Neural crest cell (in vitro differentiated cells): ENCODE measurements at regions not wholly inside any gene's neighbourhood (a gene's known extent, or its start where the extent isn't known, plus 50 kb on each side); places are given as distances from the start of the nearest gene placed in this dataset.

Experiments used
- DNase-seq: peaks from one replicate; pipeline ENCODE4 v3.0.0; 2021; ENCODE audit warnings: low read depth, mixed read lengths, low spot score
- H3K27ac Mint-ChIP-seq: one replicate; pipeline ENCODE4 v1.8.0; 2021; ENCODE audit warnings: mild to moderate bottlenecking, mixed read lengths; ENCODE audit not compliant: unreplicated experiment
- H3K27me3 Mint-ChIP-seq: 2 replicates; pipeline ENCODE4 v1.8.0; 2021; ENCODE audit warnings: low read depth, mild to moderate bottlenecking, mixed read lengths
- H3K36me3 Mint-ChIP-seq: 2 replicates; pipeline ENCODE4 v1.8.0; 2021; ENCODE audit warnings: low read depth, mild to moderate bottlenecking, mixed read lengths
- H3K4me1 Mint-ChIP-seq: 2 replicates; pipeline ENCODE4 v1.8.0; 2021; ENCODE audit warnings: mixed read lengths
- H3K4me3 Mint-ChIP-seq: one replicate; pipeline ENCODE4 v1.8.0; 2021; ENCODE audit warnings: mild to moderate bottlenecking, mixed read lengths
- H3K9me3 Mint-ChIP-seq: 2 replicates; pipeline ENCODE4 v1.8.0; 2021; ENCODE audit warnings: mixed read lengths
- CTCF ChIP-seq: fragments of 200-600 bp; sonication (generic); conservative IDR thresholded peaks from 2 replicates; pipeline ENCODE4 v1.5.0; 2021; ENCODE audit warnings: antibody characterized with exemption, mild to moderate bottlenecking

DNA sequence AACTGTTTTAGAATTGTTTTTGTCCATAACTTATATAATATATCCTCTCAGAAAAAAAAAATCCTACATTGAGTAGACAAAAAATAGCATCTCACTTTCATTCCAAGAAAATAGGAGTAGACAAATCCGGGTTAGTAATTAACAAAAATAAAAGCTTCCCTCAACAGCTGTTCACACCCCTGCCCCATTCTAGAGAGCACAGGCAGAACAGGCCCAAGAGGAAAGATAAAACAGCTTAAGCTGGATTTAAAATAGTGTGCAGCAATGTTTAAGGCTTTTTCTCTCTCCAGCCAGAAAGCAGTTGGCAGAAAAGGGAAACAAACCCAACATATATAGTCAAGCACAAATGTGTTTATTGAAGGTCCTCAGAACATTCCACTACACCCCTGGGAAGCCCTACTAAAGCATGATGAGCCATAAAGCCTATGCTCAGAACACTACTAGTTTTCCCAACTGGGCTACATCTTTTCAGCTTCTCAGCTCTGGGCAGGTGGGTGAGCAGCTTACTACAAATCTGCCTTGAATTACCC, 189.9 kb downstream of the MTERF1 start:
- H3K27me3 Mint-ChIP-seq: no peaks in the 10 kb centered on the region
- peaks cover 5% of the 10 kb centered on the region for H3K9me3 Mint-ChIP-seq
- no peaks in the 10 kb centered on the region for H3K36me3 Mint-ChIP-seq
- H3K4me1 Mint-ChIP-seq: peaks cover 22% of the 10 kb centered on the region
- H3K27ac Mint-ChIP-seq: no peak overlapping the region
- no peak for TF ChIP-seq CTCF
- no peak for DNase-seq
- no peak overlapping the region for H3K4me3 Mint-ChIP-seq

DNA sequence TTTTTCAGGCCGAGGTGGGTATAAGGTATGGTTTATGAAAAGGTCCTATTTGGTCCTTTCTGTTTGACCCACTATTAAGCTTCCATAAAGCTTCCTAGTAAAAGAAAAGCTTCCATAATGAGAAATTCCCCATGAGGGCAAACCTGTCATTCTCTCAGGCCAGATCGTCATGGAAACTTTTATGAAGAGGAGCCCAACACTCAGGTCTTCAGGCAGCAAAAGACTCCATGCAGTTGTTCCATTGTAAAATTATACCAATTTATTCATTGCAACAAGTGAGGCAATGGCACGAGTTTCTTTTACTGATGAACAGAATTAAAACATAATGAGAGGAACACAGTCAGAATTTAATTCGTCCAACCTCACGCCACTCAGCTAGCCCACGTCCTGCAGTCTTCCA, 188.6 kb downstream of the MTERF1 start:
- TF ChIP-seq CTCF: no peak
- Mint-ChIP-seq H3K4me3 (peak overlapping the region; percentile 28), H3K9me3 (peaks cover 5% of the 10 kb centered on the region), H3K27me3 (no peaks in the 10 kb centered on the region), H3K27ac (no peak overlapping the region), H3K36me3 (no peaks in the 10 kb centered on the region), H3K4me1 (peaks cover 22% of the 10 kb centered on the region)
- DNase-seq: no peak

GRCh38 chr7:91692800-91693199, 187.7 kb downstream of the MTERF1 start:
- Mint-ChIP-seq H3K9me3 (peaks cover 2% of the 10 kb centered on the region), H3K27ac (no peak overlapping the region), H3K4me1 (peaks cover 22% of the 10 kb centered on the region), H3K27me3 (no peaks in the 10 kb centered on the region), H3K36me3 (no peaks in the 10 kb centered on the region), H3K4me3 (no peak overlapping the region)
- no peak for TF ChIP-seq CTCF
- DNase-seq: no peak

DNA sequence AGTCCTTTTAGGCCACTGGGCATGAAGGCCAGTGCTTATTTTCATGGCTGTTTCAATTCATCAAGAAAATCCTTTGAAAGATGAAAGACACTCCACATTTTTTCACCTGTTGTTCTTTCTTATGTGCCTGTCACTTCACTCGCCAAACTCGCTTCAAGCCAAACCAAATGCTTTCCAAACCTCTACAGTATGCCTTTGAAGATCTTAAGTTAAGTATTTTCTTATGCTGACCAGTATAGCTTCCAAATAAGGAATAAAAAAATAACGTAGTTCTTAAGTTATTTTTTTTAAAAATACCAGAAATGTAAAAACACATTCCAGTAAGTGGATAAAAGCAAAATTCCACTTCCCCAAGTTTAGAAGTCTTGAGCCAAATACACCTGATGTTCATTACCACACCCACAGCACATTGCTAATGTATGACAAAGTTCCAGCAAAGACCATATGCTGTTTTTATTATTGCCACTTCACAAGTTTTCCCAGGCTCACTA, 186.1 kb downstream of the MTERF1 start:
- peaks cover 22% of the 10 kb centered on the region for H3K4me1 Mint-ChIP-seq
- no peaks in the 10 kb centered on the region for H3K27me3 Mint-ChIP-seq
- H3K27ac Mint-ChIP-seq: no peak overlapping the region
- TF ChIP-seq CTCF: no peak
- H3K36me3 Mint-ChIP-seq: peaks cover 5% of the 10 kb centered on the region
- H3K9me3 Mint-ChIP-seq: peaks cover 2% of the 10 kb centered on the region
- no peak overlapping the region for H3K4me3 Mint-ChIP-seq
- no peak for DNase-seq

GRCh38 chr7:91710881-91711280, 169.6 kb downstream of the MTERF1 start:
- Mint-ChIP-seq H3K4me1 (no peaks in the 10 kb centered on the region), H3K27me3 (peaks cover 2% of the 10 kb centered on the region), H3K27ac (no peak overlapping the region), H3K9me3 (peaks cover 10% of the 10 kb centered on the region), H3K36me3 (peaks cover 3% of the 10 kb centered on the region), H3K4me3 (no peak overlapping the region)
- no peak for TF ChIP-seq CTCF
- no peak for DNase-seq
